ENCODE measurements at regions not wholly inside any gene's neighbourhood (a gene's known extent, or its start where the extent isn't known, plus 50 kb on each side); places are given as distances from the start of the nearest gene placed in this dataset.

DNA sequence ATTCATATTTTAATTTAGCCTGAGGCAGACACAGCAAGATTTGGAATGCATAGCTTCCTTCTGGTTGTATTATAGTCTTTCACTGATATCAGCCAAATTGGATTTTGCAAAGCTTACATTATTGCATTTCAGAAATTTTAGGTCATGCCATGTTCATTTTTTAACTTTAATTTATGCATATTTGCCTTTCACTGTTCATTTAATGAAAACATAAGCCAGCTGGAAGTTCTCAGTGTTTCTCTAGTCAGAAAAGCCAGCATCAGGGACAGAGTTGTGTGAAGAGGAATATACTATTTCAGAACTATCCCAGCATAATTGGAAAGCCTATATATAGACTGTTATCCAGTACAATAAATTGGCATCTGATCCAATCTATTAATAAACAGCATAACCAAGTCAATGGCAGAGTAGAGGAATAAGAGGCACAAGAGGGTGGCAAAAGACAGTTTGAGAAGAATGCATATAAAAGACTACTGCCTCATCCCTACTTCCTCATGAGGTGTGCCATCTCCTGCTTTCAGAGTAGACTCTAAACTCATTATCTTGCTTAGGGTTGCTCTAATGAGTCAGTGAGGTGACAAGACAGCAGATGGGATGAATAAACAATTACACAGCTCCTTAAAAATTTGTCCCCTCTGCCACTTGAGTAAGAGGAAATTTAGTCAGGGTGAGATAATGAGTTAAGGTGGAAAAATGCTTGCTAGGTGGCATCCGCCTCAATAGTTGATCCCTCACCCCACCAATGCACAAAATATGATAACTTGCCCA is 159.8 kb upstream of the HCRTR2 start:
- ATAC-seq (no peak), DNase-seq (ENCODE audit: low read depth, low spot score) (peak; percentile 38)
- in situ Hi-C loops (cut with HindIII; ENCODE audit: low pct_unique_long_range_greater_than_20kb, low sequenced_read_pairs): no loop called here

DNA sequence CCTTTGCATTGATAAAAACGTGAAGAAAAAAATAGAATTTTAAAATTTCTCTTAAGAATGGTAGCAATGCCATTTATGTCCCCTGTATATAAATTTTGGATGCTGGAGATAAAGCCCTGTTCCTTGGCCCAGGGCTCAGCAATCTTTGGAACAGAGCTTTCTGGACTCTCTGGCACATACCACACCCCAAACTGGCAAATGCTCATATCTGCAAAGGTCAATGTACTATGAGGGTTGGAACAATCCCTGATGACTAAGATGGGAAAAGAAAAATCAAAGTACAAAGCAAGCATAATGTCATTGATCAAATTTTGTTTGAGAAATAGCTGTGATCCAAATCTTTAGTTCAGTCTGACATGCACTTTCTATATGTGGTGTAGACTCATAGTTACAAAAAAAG is 158.1 kb upstream of the HCRTR2 start:
- POLR2A ChIA-PET: no interaction called here
- in situ Hi-C loops (cut with HindIII; ENCODE audit: low pct_unique_long_range_greater_than_20kb, low sequenced_read_pairs): no loop called here
- CTCF ChIA-PET: no interaction called here
- intact Hi-C loops (cut with micrococcal nuclease; ENCODE audit: unreplicated experiment): no loop called here
- Histone ChIP-seq H3K36me3 (ENCODE audit: control insufficient read depth, insufficient read depth, low read length) (no peaks in the 10 kb centered on the region), H3K27ac (ENCODE audit: low read length) (no peak overlapping the region), H3K4me3 (ENCODE audit: low read depth in 2 of 2, low read length in 2 of 2) (no peak overlapping the region), H3K27me3 (ENCODE audit: control insufficient read depth, insufficient read depth, low read length) (no peaks in the 10 kb centered on the region), H3K9me3 (ENCODE audit: control insufficient read depth, insufficient read depth, low read depth, low read length) (no peaks in the 10 kb centered on the region), H3K4me1 (ENCODE audit: control insufficient read depth, insufficient read depth, low read length) (no peaks in the 10 kb centered on the region)
- no peak for DNase-seq (ENCODE audit: low read depth, low spot score)
- ATAC-seq: no peak
- TF ChIP-seq SIN3A (IDR thresholded peaks at IDR 0.05; ENCODE audit: borderline replicate concordance, insufficient read depth, low read depth, low read length): no peak
- no peak for TF ChIP-seq POLR2AphosphoS5 (IDR thresholded peaks at IDR 0.05; ENCODE audit: low read depth, low read length)
- TF ChIP-seq, protein P1, sequence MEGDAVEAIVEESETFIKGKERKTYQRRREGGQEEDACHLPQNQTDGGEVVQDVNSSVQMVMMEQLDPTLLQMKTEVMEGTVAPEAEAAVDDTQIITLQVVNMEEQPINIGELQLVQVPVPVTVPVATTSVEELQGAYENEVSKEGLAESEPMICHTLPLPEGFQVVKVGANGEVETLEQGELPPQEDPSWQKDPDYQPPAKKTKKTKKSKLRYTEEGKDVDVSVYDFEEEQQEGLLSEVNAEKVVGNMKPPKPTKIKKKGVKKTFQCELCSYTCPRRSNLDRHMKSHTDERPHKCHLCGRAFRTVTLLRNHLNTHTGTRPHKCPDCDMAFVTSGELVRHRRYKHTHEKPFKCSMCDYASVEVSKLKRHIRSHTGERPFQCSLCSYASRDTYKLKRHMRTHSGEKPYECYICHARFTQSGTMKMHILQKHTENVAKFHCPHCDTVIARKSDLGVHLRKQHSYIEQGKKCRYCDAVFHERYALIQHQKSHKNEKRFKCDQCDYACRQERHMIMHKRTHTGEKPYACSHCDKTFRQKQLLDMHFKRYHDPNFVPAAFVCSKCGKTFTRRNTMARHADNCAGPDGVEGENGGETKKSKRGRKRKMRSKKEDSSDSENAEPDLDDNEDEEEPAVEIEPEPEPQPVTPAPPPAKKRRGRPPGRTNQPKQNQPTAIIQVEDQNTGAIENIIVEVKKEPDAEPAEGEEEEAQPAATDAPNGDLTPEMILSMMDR (IDR thresholded peaks at IDR 0.05): no peak
- no peak for TF ChIP-seq TCF7L2 (IDR thresholded peaks at IDR 0.05; ENCODE audit: low read depth, low read length)
- TF ChIP-seq, protein P2, sequence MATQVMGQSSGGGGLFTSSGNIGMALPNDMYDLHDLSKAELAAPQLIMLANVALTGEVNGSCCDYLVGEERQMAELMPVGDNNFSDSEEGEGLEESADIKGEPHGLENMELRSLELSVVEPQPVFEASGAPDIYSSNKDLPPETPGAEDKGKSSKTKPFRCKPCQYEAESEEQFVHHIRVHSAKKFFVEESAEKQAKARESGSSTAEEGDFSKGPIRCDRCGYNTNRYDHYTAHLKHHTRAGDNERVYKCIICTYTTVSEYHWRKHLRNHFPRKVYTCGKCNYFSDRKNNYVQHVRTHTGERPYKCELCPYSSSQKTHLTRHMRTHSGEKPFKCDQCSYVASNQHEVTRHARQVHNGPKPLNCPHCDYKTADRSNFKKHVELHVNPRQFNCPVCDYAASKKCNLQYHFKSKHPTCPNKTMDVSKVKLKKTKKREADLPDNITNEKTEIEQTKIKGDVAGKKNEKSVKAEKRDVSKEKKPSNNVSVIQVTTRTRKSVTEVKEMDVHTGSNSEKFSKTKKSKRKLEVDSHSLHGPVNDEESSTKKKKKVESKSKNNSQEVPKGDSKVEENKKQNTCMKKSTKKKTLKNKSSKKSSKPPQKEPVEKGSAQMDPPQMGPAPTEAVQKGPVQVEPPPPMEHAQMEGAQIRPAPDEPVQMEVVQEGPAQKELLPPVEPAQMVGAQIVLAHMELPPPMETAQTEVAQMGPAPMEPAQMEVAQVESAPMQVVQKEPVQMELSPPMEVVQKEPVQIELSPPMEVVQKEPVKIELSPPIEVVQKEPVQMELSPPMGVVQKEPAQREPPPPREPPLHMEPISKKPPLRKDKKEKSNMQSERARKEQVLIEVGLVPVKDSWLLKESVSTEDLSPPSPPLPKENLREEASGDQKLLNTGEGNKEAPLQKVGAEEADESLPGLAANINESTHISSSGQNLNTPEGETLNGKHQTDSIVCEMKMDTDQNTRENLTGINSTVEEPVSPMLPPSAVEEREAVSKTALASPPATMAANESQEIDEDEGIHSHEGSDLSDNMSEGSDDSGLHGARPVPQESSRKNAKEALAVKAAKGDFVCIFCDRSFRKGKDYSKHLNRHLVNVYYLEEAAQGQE (IDR thresholded peaks at IDR 0.05; ENCODE audit: insufficient read depth in 1 of 2, low read depth in 2 of 2, low read length in 1 of 2): no peak
- no TSS peak for BruUV-seq (replicated peaks)

More for the DNA sequence above, 159.8 kb upstream of the HCRTR2 start:
- Histone ChIP-seq H3K9me3 (ENCODE audit: control insufficient read depth, insufficient read depth, low read depth, low read length) (no peaks in the 10 kb centered on the region), H3K4me1 (ENCODE audit: control insufficient read depth, insufficient read depth, low read length) (no peaks in the 10 kb centered on the region), H3K36me3 (ENCODE audit: control insufficient read depth, insufficient read depth, low read length) (no peaks in the 10 kb centered on the region), H3K27me3 (ENCODE audit: control insufficient read depth, insufficient read depth, low read length) (no peaks in the 10 kb centered on the region), H3K27ac (ENCODE audit: low read length) (no peak overlapping the region), H3K4me3 (ENCODE audit: low read depth in 2 of 2, low read length in 2 of 2) (no peak overlapping the region)
- CTCF ChIA-PET: no interaction called here
- TF ChIP-seq POLR2AphosphoS5 (IDR thresholded peaks at IDR 0.05; ENCODE audit: low read depth, low read length): no peak
- TF ChIP-seq, protein P1 (IDR thresholded peaks at IDR 0.05): no peak
- TF ChIP-seq, protein P2 (IDR thresholded peaks at IDR 0.05; ENCODE audit: insufficient read depth in 1 of 2, low read depth in 2 of 2, low read length in 1 of 2): no peak
- POLR2A ChIA-PET: no interaction called here
- intact Hi-C loops (cut with micrococcal nuclease; ENCODE audit: unreplicated experiment): no loop called here
- BruUV-seq (replicated peaks): no TSS peak

Data from Panc1 (cell line).